ENCODE measurements at regions not wholly inside any gene's neighbourhood (a gene's known extent, or its start where the extent isn't known, plus 50 kb on each side); places are given as distances from the start of the nearest gene placed in this dataset.

- Histone ChIP-seq H3K23me2 (ENCODE audit: insufficient read length, low read depth, low read length, poor library complexity, severe bottlenecking) (no peaks in the 10 kb centered on the region), H3K14ac (ENCODE audit: insufficient read depth, low read length) (no peak overlapping the region), H3K27ac (ENCODE audit: insufficient read length, low read depth, low read length) (no peak overlapping the region), H2BK5ac (ENCODE audit: insufficient read length, low read length) (no peak overlapping the region), H3K79me1 (ENCODE audit: insufficient read depth, low read depth, low read length, poor library complexity, severe bottlenecking) (no peaks in the 10 kb centered on the region), H2AFZ (ENCODE audit: low read length) (no peak overlapping the region), H3K79me2 (ENCODE audit: insufficient read depth, low read length) (no peaks in the 10 kb centered on the region), H3K4ac (ENCODE audit: low read depth, low read length) (no peak overlapping the region), H3K9me3 (ENCODE audit: control insufficient read depth, low read depth, low read length) (no peaks in the 10 kb centered on the region), H4K20me1 (ENCODE audit: control insufficient read depth, insufficient read depth, insufficient read length) (no peaks in the 10 kb centered on the region), H3K4me2 (ENCODE audit: insufficient read depth, insufficient read length, low read length) (no peak overlapping the region), H3K4me1 (ENCODE audit: insufficient read depth, low read length) (peaks cover 15% of the 10 kb centered on the region), H3K18ac (ENCODE audit: insufficient read length, low read depth, low read length) (no peak overlapping the region), H2AK5ac (ENCODE audit: insufficient read length, low read length) (no peak overlapping the region), H2BK20ac (ENCODE audit: low read depth, low read length, poor library complexity, severe bottlenecking) (no peak overlapping the region), H3K56ac (ENCODE audit: insufficient read length, low read depth, low read length) (no peak overlapping the region), H3K23ac (ENCODE audit: insufficient read length, low read depth, low read length) (no peak overlapping the region), H2BK120ac (ENCODE audit: low read depth, low read length, poor library complexity, severe bottlenecking) (no peak overlapping the region), H3K9ac (ENCODE audit: extremely low read depth, insufficient read length, low read length) (no peak overlapping the region), H2BK15ac (ENCODE audit: low read depth, low read length) (no peak overlapping the region), H4K91ac (ENCODE audit: insufficient read length, low read depth, low read length) (no peak overlapping the region), H2BK12ac (ENCODE audit: insufficient read length, low read depth, low read length) (no peak overlapping the region), H3T11ph (ENCODE audit: low read length) (no peak overlapping the region), H4K8ac (replicated peaks; ENCODE audit: insufficient read length, low read depth, low read length) (no peak overlapping the region), H4K5ac (ENCODE audit: insufficient read length, low read depth, low read length) (no peak overlapping the region), H3K27me3 (ENCODE audit: insufficient read depth, low read length) (no peaks in the 10 kb centered on the region)
- peaks cover 0 to 4% of the 10 kb centered on the region in 2 experiments; a peak in 2 of 5 replicates for H3K9me3 Mint-ChIP-seq
- no peaks in the 10 kb centered on the region for H3K27me3 Mint-ChIP-seq (ENCODE audit: low read depth)
- peaks cover 1 to 6% (median 2%) of the 10 kb centered on the region in 3 experiments; a peak in 4 of 7 replicates for H3K36me3 Mint-ChIP-seq (ENCODE audit: insufficient read depth in 1 of 3, low read depth in 3 of 3)
- no peak for TF ChIP-seq CTCF (conservative IDR thresholded peaks at IDR 0.05)
- H3K27ac Mint-ChIP-seq: no peak overlapping the region
- no peak for DNase-seq
- H3K4me3 Mint-ChIP-seq: no peak overlapping the region
- H3K4me1 Mint-ChIP-seq: peaks cover 23 to 29% of the 10 kb centered on the region in 2 experiments
- WGBS (ENCODE audit: extremely low coverage, insufficient read length, low lambda C conversion rate): no CpG with 5 or more reads among the region's 3 CpGs
Measured at GRCh38 chr9:115400796-115401195, 282.8 kb upstream of the TNC start.
